A549 (cell line): ENCODE measurements at regions not wholly inside any gene's neighbourhood (a gene's known extent, or its start where the extent isn't known, plus 50 kb on each side); places are given as distances from the start of the nearest gene placed in this dataset.

ENCODE experiments used
- small RNA-seq, 6 experiments: library from RNA; depleted of rRNA; stranded (forward); fragments of <200 nt; gene quantifications; one replicate each; pipeline ENCODE3, GENCODE V24; 2012

Small RNA genes in the stretch of these regions (small RNA-seq; reads per million reads assigned to genes)
- gene AC012368.3 (0 reads per million in 6 experiments), gene MIR4433B (0 reads per million in 6 experiments)
